GM12891 (cell line): ENCODE measurements at regions not wholly inside any gene's neighbourhood (a gene's known extent, or its start where the extent isn't known, plus 50 kb on each side); places are given as distances from the start of the nearest gene placed in this dataset.

Source experiments
- POLR2A ChIP-seq: IDR thresholded peaks from 2 replicates; pipeline ENCODE4 v1.6.1; 2011; ENCODE audit warnings: low read depth, low read length, control low read depth
- POLR2AphosphoS5 ChIP-seq: IDR thresholded peaks from 2 replicates; pipeline ENCODE4 v1.6.1; 2011; ENCODE audit warnings: low read depth, low read length, control low read depth
- POU2F2 ChIP-seq: IDR thresholded peaks from 2 replicates; pipeline ENCODE4 v1.6.1; 2011; ENCODE audit warnings: low read depth, mild to moderate bottlenecking, control low read depth, low read length, moderate library complexity
- SPI1 ChIP-seq: IDR thresholded peaks from 2 replicates; pipeline ENCODE4 v1.6.1; 2011; ENCODE audit warnings: low read depth, low read length, control low read depth
- TAF1 ChIP-seq: IDR thresholded peaks from 2 replicates; pipeline ENCODE4 v1.6.1; 2011; ENCODE audit warnings: low read depth, low read length, control low read depth

DNA sequence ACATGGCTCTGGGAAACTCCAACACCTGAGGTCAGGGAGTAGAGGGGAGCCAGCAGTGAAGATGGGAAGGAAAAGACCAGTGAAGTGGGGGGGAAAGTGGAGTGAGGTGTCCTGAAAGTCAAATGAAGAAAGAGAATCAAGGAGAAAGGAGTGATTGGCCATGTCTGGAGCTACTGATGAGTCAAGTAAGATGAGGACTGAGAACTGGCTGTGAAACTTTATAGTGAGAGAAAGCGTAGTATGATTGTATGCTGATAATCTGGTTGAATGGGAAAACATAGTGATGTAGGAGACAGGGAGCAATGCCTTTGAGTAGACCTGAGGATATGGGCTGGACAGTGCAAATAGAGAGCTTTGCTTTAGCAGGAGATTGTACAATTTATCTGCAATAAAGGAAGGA is 183.6 kb upstream of the GMDS start:
- TF ChIP-seq POLR2AphosphoS5 (no peak), POLR2A (no peak), TAF1 (no peak), SPI1 (no peak), POU2F2 (no peak)
